ENCODE measurements at regions not wholly inside any gene's neighbourhood (a gene's known extent, or its start where the extent isn't known, plus 50 kb on each side); places are given as distances from the start of the nearest gene placed in this dataset.
"Not testable (repeated sequence)": the region's sequence is repeated elsewhere in the genome, so short reads cannot be mapped to it uniquely, and the experiment has no call there.

DNA sequence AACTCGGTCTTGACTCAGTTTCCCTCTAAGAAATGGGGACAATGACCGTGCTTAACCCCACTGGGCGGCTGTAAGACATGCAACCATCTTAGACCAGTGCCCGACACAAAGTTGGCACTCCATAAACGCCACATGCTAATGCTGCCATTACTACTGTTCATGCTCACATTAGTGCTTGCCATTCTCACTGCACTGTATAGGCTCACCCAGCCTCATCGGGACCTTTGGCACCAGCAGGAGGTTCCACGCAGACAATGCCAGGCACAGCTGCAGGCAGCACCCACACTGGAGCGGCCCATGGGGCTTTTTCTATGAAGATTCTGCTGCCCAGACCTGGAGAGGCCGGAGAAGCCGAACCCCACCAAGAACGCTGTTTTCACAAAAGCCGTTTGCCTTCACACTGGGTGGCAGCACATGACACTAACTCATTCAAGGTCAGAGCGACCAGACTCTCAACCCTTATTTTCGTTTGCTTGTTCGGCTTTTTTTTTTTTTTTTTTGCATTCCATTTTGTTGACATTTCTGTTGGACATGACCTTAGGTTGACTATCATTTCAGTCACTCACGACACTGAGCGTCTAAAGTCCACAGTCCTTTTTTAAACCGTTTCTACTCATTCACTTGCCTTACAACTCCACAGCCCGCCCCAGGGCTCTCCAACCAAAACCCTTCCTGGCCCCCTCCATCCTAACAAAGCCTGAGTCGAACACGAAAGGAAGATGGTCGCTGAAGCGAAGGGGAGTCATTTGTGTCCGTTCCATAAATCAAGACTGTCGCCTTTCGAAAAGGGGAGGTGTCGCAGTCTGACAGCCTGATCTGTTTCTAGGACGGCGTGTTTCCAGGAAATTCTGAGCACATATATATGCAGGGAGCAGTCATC is 124.4 kb upstream of the RNF32 start:
- DNase-seq (ENCODE audit: low spot score) = no peak

DNA sequence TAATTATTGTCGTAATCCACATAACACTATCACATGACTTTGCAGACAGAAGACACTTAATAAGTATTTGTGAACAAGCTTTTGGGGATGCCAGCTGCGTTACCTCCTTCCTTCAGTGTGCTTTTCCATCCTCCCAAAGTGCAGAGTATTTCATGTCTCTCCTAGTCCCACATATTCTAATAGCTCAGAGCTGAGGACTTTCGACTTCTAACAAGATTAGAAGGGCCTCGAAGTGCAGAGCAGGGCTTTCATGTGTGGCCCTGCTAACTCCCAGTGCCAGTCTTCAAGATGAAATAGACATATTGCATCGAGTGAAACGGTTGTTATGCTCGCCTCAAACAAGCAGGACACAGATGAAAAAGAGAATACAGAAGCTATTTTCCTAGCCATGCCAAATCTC is 125.7 kb upstream of the RNF32 start:
- no peak for DNase-seq (ENCODE audit: low spot score)

DNA sequence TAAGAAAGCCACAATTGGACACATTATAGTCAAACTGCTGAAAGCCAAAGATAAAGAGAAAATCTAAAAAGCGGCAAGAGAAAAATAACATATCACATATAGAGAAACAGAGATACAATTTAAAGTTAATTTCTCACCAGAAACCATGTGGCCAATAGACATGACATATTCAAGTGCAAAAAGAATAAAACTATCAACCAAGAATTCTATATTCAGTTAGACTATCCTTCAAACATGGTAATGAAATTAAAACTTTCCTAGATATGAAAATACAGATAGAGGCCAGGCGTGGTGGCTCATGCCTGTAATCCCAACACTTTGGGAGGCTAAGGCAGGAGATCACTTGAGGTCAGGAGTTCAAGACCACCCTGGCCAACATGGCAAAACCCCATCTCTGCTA is 129.1 kb upstream of the RNF32 start:
- DNase-seq (ENCODE audit: low spot score) = no peak

- no peak for DNase-seq (ENCODE audit: low spot score)
Observed at GRCh38 chr7:156510966-156511365, 129.6 kb upstream of the RNF32 start.

GRCh38 chr7:156509216-156509615 is 131.4 kb upstream of the RNF32 start:
- DNase-seq (ENCODE audit: low spot score) = no peak

GRCh38 chr7:156505876-156506275 is 134.7 kb upstream of the RNF32 start:
- no peak for DNase-seq (ENCODE audit: low spot score)

- DNase-seq (ENCODE audit: low spot score) = no peak
Observed at GRCh38 chr7:156504687-156505545, 135.7 kb upstream of the RNF32 start.

GRCh38 chr7:156504006-156504405 is 136.6 kb upstream of the RNF32 start:
- DNase-seq (ENCODE audit: low spot score) = no peak

DNA sequence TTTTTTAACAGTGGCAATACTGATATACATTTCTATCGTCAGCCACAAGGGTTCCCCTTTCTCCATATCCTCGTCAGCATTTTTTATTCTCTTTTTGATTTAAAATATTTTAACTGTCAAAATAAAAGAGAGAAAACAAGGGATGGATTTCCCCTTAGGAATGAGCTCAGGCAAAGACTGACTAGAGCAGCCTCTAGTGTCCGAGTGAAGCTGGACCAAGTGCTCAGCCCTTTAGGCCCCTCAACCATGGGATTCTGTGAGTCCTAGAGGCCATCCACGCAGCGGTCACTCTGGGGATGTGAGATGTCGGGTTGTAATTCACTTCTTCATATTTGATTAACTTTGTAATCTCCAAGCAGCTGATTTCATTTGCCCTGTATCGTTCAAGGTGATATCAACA is 137.4 kb upstream of the RNF32 start:
- DNase-seq (ENCODE audit: low spot score) = no peak

DNA sequence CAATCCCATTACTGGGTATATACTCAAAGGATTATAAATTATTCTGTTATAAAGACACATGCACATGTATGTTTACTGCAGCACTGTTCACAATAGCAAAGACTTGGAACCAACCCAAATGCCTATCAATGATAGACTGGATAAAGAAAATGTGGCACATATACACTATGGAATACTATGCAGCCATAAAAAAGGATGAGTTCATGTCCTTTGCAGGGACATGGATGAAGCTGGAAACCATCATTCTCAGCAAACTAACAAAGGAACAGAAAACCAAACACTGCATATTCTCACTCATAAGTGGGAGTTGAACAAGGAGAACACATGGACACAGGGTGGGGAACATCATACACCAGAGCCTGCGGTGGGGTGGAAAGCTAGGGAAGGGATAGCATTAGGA is 138.8 kb upstream of the RNF32 start:
- not testable (repeated sequence) for DNase-seq (ENCODE audit: low spot score)

GRCh38 chr7:156499247-156499881 is 141.2 kb upstream of the RNF32 start:
- DNase-seq (ENCODE audit: low spot score) = no peak

DNA sequence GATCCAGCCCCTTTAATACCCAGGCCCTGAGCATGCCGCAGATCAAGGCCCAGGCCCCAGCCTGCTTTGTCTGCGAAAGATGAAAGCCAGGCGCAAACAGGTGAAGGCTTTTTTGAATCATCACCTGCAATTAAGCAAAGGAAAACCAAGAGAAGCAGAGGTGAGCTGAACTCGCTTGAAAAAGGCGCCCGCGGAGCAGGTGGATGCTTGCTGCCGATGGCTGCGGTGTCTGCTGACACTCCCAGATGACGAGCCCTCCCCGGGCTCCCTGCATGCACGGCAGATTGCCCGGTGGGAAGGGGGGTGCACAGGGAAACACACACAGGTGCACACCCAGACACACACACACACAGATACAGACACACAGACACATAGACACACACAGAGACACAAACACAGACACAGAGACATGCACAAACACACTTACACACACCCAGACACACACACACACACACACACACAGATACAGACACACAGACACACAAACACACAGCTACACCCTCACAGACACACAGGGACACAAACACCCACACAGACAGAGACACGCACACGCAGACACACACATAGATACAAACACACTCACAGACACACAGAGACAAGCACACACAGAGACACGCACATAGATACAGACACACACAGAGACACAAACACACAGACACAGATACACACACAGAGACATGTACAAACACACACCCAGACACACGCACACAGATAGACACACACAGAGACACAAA is 142.6 kb upstream of the RNF32 start:
- DNase-seq (ENCODE audit: low spot score) = no peak

DNA sequence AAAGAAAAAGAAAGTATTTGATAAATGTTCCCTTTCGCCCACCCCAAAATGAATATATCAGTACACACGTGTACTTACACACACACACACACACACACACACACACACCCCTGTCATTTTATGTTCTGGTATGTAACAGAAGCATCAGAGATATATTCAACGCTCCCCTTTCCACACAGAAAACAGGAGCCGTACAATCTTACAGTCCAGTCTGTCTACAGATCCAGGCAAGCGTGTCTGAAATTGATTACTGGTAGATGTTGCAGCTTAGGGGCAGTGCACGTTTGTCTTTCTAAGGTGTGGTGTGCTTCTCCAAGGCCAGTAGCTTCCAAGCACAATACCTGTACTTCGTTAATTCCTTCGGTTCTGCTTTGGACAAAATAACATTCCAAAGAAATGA is 143.7 kb upstream of the RNF32 start:
- DNase-seq (ENCODE audit: low spot score) = no peak

GRCh38 chr7:156496363-156496769 is 144.2 kb upstream of the RNF32 start:
- no peak for DNase-seq (ENCODE audit: low spot score)

- DNase-seq (ENCODE audit: low spot score) = no peak
Observed at GRCh38 chr7:156494960-156495359, 145.6 kb upstream of the RNF32 start.

DNA sequence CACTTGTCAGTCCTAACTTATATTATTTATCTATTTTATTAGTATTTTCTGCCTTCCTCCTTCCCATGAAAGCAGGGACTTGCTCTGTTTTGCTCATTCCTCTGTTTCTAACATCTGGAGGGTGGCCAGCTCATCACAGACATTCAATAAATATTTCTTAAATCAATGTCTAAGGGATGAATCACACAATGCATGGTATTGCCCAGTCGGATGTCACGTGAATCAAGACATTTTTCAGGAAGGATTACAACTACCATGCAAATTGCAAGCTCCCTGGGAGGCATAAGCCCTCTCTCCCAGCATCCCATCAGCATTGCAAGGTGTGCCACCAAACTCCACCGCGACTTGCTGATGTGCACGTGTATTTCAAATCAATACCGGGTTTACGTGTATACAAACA is 146.6 kb upstream of the RNF32 start:
- no peak for DNase-seq (ENCODE audit: low spot score)

DNA sequence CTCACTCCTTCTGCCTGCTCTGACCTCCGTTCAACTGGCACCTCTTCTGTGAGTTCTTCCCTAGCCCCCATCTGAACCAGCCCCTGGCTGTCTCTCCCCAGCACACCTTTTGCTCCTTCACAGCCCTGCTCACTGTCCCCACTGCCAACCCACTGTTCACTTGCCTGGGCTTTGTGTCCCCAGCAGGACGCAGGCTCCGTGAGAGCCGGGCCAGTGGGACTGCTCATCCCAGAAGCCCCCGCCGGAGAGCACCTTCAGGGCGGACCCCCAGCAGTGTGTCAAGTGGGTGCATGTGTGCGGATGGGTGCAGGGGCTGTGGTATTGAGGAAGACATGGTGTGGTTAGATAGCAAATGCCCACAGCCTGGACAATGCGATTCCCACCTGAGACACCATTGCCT is 148.4 kb upstream of the RNF32 start:
- DNase-seq (ENCODE audit: low spot score) = no peak

- no peak for DNase-seq (ENCODE audit: low spot score)
Observed at GRCh38 chr7:156491435-156491834, 149.1 kb upstream of the RNF32 start.

DNA sequence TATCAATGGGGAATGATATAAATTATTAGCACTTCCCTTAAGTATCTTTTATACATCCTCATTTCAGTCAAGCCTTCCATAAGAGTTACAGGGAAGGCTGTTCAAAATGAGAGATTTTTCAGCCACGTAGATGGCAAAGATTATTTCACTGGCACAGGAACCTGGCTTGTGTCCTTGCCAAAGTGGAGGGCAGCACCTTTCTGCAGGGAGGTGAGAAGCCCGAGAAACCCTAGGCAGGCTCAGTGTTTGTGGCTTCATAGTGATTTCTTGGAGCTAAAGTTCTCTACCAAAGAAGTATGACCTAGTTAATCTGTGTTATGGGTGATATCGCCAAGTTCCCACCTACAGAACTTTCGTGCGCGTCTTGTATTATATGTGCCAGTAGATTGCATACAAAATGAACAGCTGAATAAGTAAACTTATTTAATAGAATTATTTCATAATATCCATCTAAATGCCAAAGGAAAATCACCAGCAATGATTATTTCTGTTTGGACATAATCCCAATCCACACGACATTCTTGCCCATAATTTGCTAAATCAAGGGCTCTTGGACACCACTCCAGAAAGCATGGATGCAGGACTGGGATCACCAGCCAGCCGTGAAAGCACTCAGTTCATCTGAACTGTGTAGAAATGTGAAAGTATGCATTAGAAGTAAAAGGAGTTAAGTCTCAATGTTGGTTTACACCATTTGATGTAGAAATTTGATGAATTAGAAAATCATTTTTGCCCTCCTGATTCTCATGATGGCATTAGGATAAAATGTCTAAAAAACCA is 150.4 kb upstream of the RNF32 start:
- no peak for DNase-seq (ENCODE audit: low spot score)

- no peak for DNase-seq (ENCODE audit: low spot score)
Observed at GRCh38 chr7:156487811-156488533, 152.6 kb upstream of the RNF32 start.

DNA sequence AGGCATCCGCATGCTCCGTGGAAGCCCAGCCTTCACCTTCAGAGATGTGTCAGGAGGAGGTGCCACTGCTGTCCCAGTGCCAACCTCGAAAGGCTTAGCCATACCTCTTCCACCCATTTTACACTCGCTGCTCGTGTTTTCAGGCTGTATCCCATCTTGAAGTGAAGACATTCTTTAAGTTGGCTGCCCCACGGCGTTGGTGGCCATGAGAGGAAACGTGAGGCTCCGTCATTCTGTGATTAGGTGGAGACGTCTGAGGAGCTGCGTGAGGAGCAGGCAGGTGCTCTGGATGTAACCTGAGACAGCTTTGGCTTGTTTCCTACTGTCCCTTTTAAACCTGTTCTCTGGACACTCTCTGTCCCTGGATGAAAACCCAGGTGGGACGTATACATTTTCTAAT is 159.9 kb upstream of the RNF32 start:
- no peak for DNase-seq (ENCODE audit: low spot score)

All from kidney capillary endothelial cell (primary cell).